OCI-LY7 (cell line): ENCODE measurements at regions not wholly inside any gene's neighbourhood (a gene's known extent, or its start where the extent isn't known, plus 50 kb on each side); places are given as distances from the start of the nearest gene placed in this dataset.

Experiments
- BruUV-seq: library from RNA; stranded (reverse); fragments of 400-500 nt; replicated peaks from 2 replicates; lab custom pipeline; 2021; lab: Mats Ljungman, UMichigan
- CTCF ChIA-PET: fragments of 300-600 bp; sonication (Branson Sonifier 250); formaldehyde crosslinking; loops from one replicate; lab custom pipeline; 2022; ENCODE audit warnings: antibody characterized with exemption; ENCODE audit not compliant: unreplicated experiment; lab: Charles Lee
- POLR2A ChIA-PET: fragments of 300-600 bp; sonication (Branson Sonifier 250); formaldehyde crosslinking; loops from one replicate; lab custom pipeline; 2022; ENCODE audit warnings: antibody characterized with exemption; lab: Charles Lee
- DNase-seq: peaks from one replicate; pipeline ENCODE4 v3.0.0-alpha.2; 2015; ENCODE audit warnings: low spot score
- H2AFZ ChIP-seq: fragments of 200-600 bp; sonication (generic), shearing (Covaris generic); 2 replicates; pipeline ENCODE4 v1.6.1; 2014; ENCODE audit warnings: mild to moderate bottlenecking, antibody characterized with exemption, low read length, moderate library complexity
- H3K27ac ChIP-seq: fragments of 200-600 bp; sonication (generic); 2 replicates; pipeline ENCODE4 v1.5.1; 2014; ENCODE audit warnings: mixed run types, low read depth, mild to moderate bottlenecking, moderate library complexity, low read length, inconsistent platforms; ENCODE audit not compliant: poor library complexity, severe bottlenecking
- H3K36me3 ChIP-seq: fragments of 200-600 bp; sonication (generic); 2 replicates; pipeline ENCODE4 v1.6.1; 2014; ENCODE audit warnings: mild to moderate bottlenecking, antibody characterized with exemption, low read length, moderate library complexity, mixed read lengths; ENCODE audit not compliant: insufficient read depth
- H3K4me1 ChIP-seq: fragments of 200-600 bp; sonication (generic); 2 replicates; pipeline ENCODE4 v1.5.1; 2014; ENCODE audit warnings: mild to moderate bottlenecking, low read length; ENCODE audit not compliant: insufficient read depth, poor library complexity, severe bottlenecking
- H3K4me2 ChIP-seq: fragments of 200-600 bp; sonication (generic); 2 replicates; pipeline ENCODE4 v1.6.1; 2014; ENCODE audit warnings: mild to moderate bottlenecking, low read length
- H3K4me3 ChIP-seq: fragments of 200-600 bp; sonication (generic); 2 replicates; pipeline ENCODE4 v1.5.1; 2014; ENCODE audit warnings: mild to moderate bottlenecking, low read depth, low read length; ENCODE audit not compliant: poor library complexity, severe bottlenecking
- H3K79me2 ChIP-seq: fragments of 200-600 bp; sonication (generic); 2 replicates; pipeline ENCODE4 v1.6.1; 2016; ENCODE audit warnings: low read depth, mild to moderate bottlenecking, low read length, moderate library complexity, mixed read lengths; ENCODE audit not compliant: insufficient read depth
- H3K9me2 ChIP-seq: fragments of 200-600 bp; sonication (generic); 2 replicates; pipeline ENCODE4 v1.6.1; 2016; ENCODE audit warnings: mild to moderate bottlenecking, low read length, mixed read lengths; ENCODE audit not compliant: insufficient read depth
- H3K9me3 ChIP-seq: fragments of 200-600 bp; sonication (generic); 2 replicates; pipeline ENCODE4 v1.6.1; 2014; ENCODE audit warnings: mild to moderate bottlenecking, mixed run types, low read length, mixed read lengths
- H4K20me1 ChIP-seq: fragments of 200-600 bp; sonication (generic); 2 replicates; pipeline ENCODE4 v1.6.1; 2014; ENCODE audit warnings: mild to moderate bottlenecking, antibody characterized with exemption, low read length, moderate library complexity, mixed read lengths; ENCODE audit not compliant: insufficient read depth
- CTCF ChIP-seq: fragments of 200-600 bp; sonication (generic); conservative IDR thresholded peaks from 2 replicates; pipeline ENCODE4 v1.5.1; 2014; ENCODE audit warnings: mild to moderate bottlenecking, antibody characterized with exemption, low read length, moderate library complexity, mixed read lengths
- EZH2phosphoT487 ChIP-seq: fragments of 200-600 bp; sonication (generic); IDR thresholded peaks from 2 replicates; pipeline ENCODE4 v1.6.1; 2018; ENCODE audit warnings: low read depth, borderline replicate concordance, mild to moderate bottlenecking, mixed run types, antibody characterized with exemption, low read length, moderate library complexity, mixed read lengths
- intact Hi-C: fragments of 100-400 bp; cut with micrococcal nuclease; formaldehyde crosslinking; loops from one replicate; pipeline ENCODE4 v1.10.0; 2022; ENCODE audit not compliant: unreplicated experiment

DNA sequence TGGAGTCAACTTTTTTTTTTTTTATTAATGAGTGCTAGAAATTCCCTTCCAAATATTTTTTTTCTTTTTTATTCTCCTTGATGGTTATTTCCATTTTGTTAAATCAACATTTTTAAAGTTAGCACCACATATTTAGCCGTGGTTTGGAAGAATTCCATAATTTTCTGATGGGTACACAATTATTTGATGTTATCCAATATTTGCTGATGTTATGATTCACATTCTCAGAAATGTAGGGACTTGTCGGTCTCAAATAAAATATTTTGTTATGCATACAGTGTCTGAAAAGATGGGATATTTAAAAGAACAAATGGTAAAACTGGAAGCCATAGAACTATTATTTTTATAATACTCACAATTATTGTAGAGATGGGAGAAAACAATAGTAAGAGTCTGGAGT, 911.5 kb upstream of the GBE1 start:
- no peaks in the 10 kb centered on the region for H3K36me3 ChIP-seq
- no peak overlapping the region for H3K4me2 ChIP-seq
- H2AFZ ChIP-seq, result no peak overlapping the region
- no peaks in the 10 kb centered on the region for H3K9me3 ChIP-seq
- TF ChIP-seq CTCF (no peak), EZH2phosphoT487 (no peak)
- no peak overlapping the region for H3K27ac ChIP-seq
- H4K20me1 ChIP-seq, result no peaks in the 10 kb centered on the region
- H3K4me1 ChIP-seq, result no peaks in the 10 kb centered on the region
- CTCF ChIA-PET, result no interaction called here
- no peaks in the 10 kb centered on the region for H3K79me2 ChIP-seq
- no peaks in the 10 kb centered on the region for H3K9me2 ChIP-seq
- no TSS peak for BruUV-seq
- no peak for DNase-seq
- intact Hi-C loops, result no loop called here
- POLR2A ChIA-PET, result no interaction called here
- no peak overlapping the region for H3K4me3 ChIP-seq

DNA sequence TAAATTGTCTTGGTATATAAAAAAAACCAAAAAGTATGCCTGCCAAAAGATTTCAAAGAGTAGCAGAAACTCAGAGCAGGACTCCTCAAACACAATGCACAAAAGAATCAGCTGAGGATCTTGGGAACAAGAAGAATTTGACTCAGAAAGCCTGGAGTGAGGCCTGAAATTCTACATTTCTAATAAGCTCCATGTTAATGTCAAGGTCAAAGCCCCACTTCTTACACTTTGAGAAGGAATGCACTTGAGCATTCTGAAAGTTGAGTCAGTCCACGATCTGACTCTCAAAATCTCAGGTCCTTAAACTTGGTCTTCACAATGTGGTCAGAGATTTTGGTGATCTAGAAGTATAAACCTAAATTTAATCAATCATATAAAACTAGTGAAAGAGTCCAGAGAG, 910.0 kb upstream of the GBE1 start:
- Histone ChIP-seq H3K4me2 (no peak overlapping the region), H4K20me1 (no peaks in the 10 kb centered on the region), H3K9me3 (no peaks in the 10 kb centered on the region), H3K4me3 (no peak overlapping the region), H3K36me3 (no peaks in the 10 kb centered on the region), H3K27ac (no peak overlapping the region), H3K9me2 (no peaks in the 10 kb centered on the region), H3K79me2 (no peaks in the 10 kb centered on the region), H2AFZ (no peak overlapping the region), H3K4me1 (no peaks in the 10 kb centered on the region)
- no peak for DNase-seq
- intact Hi-C loops, result no loop called here
- BruUV-seq, result no TSS peak
- TF ChIP-seq EZH2phosphoT487 (no peak), CTCF (no peak)
- ChIA-PET POLR2A (no interaction called here), CTCF (no interaction called here)

DNA sequence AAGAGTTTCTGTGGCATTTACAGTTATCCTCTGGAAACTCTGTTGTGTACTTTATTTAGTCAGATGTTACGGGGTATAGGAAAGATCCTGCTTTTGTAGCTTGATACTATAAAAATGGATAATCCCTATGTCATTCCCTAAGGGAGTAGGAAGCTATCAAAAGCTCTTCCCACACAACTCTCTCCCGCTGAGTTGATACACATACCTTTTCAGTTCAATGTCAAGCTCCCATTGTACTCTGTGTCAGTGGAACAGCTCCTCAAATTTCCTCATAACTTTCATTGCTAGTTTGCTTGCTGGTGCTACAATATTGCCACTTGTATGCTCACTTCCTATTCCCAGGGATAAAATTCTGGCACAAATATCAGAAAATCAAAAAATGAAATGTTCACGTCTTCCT, 893.3 kb upstream of the GBE1 start:
- intact Hi-C loops, result no loop called here
- Histone ChIP-seq H3K9me3 (no peaks in the 10 kb centered on the region), H3K4me3 (no peak overlapping the region), H4K20me1 (no peaks in the 10 kb centered on the region), H3K4me1 (no peaks in the 10 kb centered on the region), H3K79me2 (no peaks in the 10 kb centered on the region), H3K27ac (no peak overlapping the region), H3K4me2 (no peak overlapping the region), H3K9me2 (no peaks in the 10 kb centered on the region), H2AFZ (no peak overlapping the region), H3K36me3 (no peaks in the 10 kb centered on the region)
- TF ChIP-seq CTCF (no peak), EZH2phosphoT487 (no peak)
- BruUV-seq, result no TSS peak
- no peak for DNase-seq
- ChIA-PET POLR2A (no interaction called here), CTCF (no interaction called here)
